H4 (cell line): ENCODE measurements at regions not wholly inside any gene's neighbourhood (a gene's known extent, or its start where the extent isn't known, plus 50 kb on each side); places are given as distances from the start of the nearest gene placed in this dataset.
"Not testable (repeated sequence)": the region's sequence is repeated elsewhere in the genome, so short reads cannot be mapped to it uniquely, and the experiment has no call there.

Experiments used
- DNase-seq: peaks from one replicate; pipeline ENCODE4 v3.0.0-alpha.2; 2015; ENCODE audit warnings: low spot score

- DNase-seq, result not testable (repeated sequence)
These were observed 277.8 kb upstream of the ARHGAP42 start for GRCh38 chr11:100409267-100409666.

DNA sequence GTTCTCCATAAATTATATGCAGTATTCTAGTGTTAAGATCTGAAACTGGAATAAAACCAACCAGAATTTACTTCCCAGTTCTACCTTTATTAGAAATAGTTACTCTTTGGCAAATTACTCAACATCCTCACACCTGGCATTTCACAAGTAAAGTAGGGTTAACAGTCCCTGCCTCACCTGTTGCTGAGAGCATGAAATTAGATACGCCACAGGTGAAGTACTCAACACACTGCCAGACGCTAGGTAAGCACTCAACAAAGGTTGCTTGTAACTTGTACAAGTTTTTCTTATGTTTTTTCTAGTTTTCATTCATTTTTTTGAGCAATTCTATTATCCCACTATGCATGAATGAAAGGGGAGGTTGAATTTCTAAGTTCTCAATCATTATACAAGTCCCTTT, 267.6 kb upstream of the ARHGAP42 start:
- DNase-seq, result no peak

GRCh38 chr11:100434821-100435641, 252.1 kb upstream of the ARHGAP42 start:
- DNase-seq, result peak; percentile 9

- no peak for DNase-seq
These were observed 248.7 kb upstream of the ARHGAP42 start for GRCh38 chr11:100438376-100438775.

GRCh38 chr11:100441086-100441485, 246.0 kb upstream of the ARHGAP42 start:
- DNase-seq, result no peak

DNA sequence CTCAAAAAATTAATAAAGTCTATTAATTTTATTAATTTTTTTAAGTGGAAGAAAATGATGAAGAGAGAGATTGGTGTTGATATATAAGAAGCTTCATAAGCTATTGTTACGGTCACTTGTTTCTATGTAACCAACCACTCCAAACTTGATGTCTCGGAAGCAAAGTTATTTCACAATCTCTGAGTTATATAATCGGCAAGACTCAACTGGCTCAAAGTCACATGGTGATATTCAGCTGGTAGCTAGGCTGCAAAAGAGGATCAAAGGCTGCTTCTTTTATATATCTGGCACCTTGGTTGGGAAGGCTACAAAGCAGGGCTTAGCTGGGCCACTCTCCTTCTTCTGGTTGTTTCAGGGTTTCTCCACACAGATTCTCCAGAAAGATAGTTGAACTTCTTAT, 245.1 kb upstream of the ARHGAP42 start:
- DNase-seq, result no peak

DNA sequence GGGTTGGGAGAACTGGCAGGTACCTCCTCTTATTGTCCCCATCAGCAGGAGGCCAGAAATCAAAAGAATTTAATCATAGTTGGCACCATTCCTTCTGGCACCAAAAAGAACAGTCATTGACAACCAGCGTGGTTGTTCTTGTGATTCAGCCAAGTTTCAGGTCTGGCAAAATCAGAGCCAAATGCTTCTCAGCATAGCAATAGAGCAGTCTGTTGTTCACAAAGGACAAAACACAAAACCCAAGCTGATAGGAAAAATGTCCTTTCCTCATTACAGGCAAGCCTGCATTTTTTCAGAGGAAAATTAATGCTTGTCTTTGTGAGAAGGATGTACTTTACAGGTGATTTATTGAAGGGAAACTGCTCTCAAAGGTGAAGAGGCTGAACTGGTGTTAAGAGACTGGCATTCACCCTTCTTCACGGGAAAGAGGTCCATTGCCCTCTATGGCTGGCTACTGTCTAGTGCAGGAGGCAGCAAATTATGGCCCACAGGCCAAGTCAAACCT, 241.8 kb upstream of the ARHGAP42 start:
- peak; percentile 6 for DNase-seq

- DNase-seq, result not testable (repeated sequence)
These were observed 235.2 kb upstream of the ARHGAP42 start for GRCh38 chr11:100451801-100452460.

- no peak for DNase-seq
These were observed 227.3 kb upstream of the ARHGAP42 start for GRCh38 chr11:100459811-100460210.

GRCh38 chr11:100460426-100460825, 226.7 kb upstream of the ARHGAP42 start:
- no peak for DNase-seq

DNA sequence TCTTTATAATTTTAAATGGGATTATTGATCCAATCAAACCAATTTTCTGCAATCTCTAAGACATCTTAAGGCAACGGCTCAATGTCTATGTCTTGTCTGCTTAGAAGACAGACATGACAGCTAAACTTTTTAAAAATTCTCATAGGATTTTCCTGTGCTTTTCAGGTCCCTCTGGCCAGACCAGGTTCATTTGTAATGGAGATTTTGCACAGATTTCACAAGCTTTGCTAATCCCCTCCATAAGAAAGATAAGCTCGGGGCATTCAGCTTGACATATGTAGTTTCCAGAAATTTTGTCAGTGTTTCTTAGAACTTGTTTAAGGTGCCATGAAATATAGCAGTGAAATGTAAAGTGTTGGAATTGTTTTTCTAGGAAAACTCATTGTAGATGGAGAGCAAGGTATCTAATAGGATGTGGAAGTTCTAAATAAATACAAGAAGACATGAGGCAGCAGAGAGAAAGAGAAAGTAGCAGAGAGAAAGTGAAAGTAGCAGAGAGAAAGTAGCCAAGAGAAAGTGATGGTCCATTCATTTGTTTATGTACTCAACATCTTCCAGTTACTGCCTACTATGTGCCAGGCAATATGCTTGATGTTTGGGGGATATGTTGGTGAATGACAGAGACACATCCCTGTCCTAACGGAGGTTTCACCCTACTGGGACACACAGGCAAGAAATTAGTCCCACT, 219.1 kb upstream of the ARHGAP42 start:
- DNase-seq, result peak; percentile 30

DNA sequence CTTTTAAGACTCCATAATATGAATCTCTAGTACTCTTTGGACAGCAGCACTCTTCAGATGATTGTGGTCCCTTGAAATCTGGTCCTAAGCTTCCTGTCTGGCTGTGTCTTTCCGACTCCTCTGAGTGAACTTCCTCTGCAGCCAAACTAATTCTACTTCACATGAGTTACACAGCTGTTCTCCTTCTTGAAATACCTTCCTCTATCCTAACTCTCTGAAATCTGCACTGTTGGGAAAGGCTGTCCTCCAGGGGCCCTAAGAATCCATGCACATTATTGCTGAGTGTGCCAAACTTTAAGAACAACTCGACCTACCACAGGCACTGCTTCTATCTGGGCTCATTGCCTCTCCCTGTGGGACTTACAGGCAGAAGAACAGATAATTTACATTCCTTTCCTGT, 217.3 kb upstream of the ARHGAP42 start:
- DNase-seq, result no peak

- no peak for DNase-seq
These were observed 214.2 kb upstream of the ARHGAP42 start for GRCh38 chr11:100472727-100473389.

GRCh38 chr11:100473390-100473740, 213.7 kb upstream of the ARHGAP42 start:
- no peak for DNase-seq

DNA sequence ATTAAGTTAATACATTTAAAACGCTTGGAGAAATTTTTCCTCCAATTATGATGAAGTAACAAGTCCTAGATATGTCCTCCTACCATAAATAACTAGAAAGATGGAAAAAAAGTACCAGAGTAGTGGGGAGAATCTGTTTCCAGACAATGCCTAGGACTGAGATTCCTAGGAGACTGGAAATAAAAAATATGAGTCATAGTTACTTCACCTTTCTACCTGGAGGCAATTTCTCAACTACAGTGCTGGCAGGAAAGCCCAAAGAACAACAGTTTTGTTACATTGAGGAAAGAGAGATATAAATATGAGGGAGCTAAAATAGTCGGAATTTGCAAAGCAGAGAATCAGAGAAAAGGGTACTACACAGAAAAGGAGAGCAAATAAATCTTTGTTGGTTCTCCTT, 202.1 kb upstream of the ARHGAP42 start:
- DNase-seq, result no peak

DNA sequence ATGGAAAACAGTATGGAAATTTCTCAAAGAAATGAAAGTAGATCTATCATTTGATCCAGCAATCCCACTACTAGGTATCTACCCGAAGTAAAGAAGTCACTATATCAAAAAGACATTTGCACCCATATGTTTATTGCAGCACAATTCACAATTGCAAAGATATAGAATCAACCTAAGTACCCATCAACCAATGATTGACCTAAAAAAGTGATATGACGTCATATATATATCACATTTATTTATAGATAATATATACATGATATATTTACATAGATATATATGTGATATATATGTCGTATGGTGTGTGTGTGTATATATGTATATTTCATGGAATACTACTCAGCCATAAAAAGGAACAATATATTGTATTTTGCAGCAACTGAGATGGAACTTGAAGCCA, 188.3 kb upstream of the ARHGAP42 start:
- no peak for DNase-seq

GRCh38 chr11:100501450-100501849, 185.6 kb upstream of the ARHGAP42 start:
- DNase-seq, result no peak

DNA sequence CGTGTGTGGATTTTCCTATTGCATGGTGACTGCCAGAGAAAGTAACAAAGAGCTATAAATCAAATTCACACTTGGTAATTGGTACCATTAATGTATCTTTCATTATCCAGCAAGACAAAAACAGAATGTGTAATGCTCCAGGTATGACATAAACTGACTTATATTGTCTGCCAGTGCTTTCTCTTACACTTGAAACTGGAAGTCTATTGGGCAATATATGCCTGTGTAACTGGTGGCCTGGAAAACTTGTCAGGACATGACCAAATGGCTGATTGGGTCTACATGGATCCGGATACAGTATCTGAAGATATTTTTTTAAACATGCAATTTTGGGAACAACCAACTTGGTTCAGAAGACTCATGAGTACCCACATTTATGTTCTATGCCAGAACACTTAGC, 174.6 kb upstream of the ARHGAP42 start:
- no peak for DNase-seq

GRCh38 chr11:100515087-100515486, 172.0 kb upstream of the ARHGAP42 start:
- DNase-seq, result peak; percentile 6

DNA sequence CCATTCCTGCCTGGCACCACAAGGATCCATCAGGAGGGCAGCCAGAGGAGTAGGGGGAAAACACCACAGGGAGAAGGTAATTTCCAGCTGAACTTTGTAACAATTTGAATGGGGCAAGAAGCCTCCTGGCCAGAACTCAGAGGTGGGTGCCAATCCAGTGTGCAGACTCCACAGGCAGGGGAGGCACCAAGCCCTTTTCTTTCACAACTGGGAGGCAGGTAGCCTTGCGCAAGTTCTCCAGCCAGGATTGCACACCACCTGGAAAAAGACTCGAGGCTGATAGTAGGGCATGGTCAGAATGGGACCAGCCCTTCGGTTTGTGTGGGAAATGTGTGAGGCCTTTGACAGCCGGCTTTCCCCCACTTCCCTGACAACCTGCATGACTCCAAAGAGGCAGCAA, 161.9 kb upstream of the ARHGAP42 start:
- no peak for DNase-seq

DNA sequence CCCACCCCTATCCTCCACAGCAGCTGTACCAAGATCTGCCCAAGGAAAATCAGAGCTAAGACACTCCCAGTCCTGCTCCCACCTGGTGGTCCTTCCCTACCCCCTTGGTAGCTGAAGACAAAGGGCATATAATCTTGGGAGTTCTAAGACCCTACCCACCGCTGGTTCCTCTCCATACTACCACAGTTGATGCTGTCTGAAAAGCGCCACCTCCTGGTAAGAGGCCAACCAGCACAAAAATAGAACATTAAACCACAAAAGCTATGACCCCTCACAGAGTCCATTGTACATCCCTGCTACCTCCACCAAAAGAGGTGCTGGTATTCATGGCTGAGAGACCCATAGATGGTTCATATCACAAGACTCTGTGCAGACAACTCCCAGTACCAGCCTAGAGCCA, 161.5 kb upstream of the ARHGAP42 start:
- DNase-seq, result peak; percentile 6

GRCh38 chr11:100528872-100529416, 158.1 kb upstream of the ARHGAP42 start:
- no peak for DNase-seq
